ENCODE measurements at regions not wholly inside any gene's neighbourhood (a gene's known extent, or its start where the extent isn't known, plus 50 kb on each side); places are given as distances from the start of the nearest gene placed in this dataset.

DNA sequence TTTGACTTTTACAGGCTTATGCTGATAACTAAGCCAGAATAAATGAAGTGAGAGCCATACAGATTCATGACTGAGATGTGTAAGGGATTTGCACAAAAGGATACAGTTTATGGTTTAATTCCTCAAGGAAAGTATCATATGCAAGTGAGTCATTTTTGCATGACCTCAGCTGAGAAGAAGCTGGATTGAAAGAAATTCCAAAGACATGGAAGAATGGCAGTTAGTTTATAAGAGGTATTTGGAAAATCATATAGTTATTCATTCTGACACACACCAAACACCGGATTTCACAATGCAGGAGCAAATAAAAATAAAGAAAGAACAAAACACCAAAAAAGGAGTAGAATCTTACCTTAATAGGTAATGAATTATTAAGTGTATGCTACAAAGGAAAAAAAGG is 83.2 kb upstream of the RND3 start:
- no peak for DNase-seq

DNA sequence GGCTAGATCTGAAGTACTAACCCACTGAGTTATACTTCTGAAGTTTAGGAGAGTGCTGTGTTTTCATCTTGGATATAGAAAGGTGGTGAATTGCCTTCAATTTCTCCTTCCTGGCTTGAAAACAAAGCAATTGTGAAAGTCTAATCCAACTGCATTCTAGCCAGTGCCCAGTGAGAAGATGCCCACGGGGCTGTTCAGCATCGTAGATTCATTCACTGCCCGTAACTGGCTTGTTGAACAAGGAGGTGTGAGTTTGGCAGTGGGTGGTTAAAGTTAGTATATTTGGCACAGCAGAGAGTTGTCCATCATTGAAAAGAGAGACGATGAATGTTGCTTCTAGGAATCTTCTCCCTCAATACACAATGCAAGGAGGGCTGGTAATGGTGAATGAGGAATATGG is 82.3 kb upstream of the RND3 start:
- DNase-seq: no peak

DNA sequence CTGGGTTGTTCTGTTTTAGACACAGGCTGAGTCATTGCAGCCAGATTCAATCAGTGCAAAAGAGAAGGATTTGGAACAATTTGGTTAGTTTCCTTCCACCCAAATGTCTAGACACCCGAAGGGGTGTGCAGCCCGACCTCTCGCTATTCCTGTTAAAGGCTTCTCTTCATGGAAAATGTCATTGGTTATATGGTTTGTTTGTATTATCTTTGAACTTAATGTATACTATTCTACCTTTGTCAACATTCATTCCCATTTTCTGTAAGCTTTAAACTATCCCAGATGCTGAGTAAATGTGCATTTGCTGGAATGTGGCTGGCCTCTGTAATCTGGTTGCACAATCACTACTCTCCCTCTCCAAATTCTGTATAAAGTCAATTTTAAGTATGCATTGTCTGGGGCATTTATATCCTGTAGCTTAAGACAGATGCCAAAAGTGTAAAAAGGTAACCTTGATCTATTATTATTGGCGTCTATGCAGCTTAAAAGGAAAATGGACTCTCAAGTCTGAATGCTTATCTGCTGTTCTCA is 80.4 kb upstream of the RND3 start:
- DNase-seq: no peak

DNA sequence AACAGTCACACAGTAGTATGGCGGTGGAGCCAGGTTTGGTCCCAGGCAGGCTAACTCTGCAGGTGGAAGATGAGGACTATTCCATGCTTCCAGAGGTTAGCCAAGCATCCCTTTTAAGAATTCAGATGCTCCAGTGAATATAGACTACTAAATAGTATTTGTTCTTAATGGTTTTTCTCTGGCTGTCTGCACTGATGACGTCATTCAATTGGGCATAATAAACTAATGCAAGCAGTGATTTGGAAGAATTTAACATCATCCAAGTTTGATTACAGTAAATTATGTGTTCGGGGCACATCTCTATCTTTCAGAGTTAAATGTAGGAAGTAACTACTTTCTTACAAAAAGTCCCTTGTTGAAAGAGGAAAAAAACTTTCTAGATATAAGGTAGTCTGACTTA is 78.8 kb upstream of the RND3 start:
- DNase-seq: no peak

DNA sequence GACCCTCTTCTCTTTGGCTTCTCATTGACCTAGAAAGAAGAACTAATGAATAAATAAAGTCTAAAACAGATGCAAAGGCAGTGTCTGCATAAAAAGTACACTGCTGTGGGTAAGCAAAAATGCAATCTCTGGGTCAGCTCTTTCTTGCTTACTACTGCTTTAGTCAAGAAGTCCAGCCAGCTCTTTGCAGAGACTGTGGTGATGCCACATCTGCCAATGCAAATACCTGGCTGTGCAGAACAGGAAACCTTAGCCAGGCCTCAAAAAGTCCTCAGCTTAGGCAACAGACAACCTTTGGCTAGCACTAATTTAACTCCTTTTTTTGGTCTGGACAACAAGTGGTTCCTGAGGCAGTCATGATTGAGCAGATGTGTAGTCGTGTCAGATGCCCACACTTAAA is 73.6 kb upstream of the RND3 start:
- no peak for DNase-seq

DNA sequence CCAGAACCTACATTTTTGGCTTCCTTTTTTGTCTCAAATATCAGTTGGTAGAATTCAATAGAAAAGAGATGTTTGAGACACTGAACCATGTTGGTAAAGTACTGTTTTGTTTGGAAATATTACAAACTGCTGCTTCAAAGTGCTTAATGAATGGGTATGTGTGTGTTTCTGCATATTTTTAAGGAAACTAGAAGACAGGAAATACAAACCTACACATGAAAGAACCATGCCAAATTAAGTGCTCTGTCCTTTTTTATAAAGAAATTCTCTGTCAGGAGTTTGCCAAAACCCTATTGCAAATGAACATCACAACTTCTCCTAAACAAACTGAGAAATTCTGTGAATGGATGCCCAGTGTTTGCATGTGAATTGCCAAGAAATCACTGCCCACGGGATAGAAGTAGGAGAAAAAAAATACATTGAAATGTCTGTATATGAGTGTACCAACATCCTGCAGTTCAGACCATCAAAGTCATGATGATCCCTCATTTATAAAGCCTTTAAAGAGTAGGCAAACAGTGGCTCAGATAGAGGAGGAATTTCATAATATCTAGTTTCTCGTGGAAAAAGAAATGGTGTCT is 69.6 kb upstream of the RND3 start:
- DNase-seq: no peak

DNA sequence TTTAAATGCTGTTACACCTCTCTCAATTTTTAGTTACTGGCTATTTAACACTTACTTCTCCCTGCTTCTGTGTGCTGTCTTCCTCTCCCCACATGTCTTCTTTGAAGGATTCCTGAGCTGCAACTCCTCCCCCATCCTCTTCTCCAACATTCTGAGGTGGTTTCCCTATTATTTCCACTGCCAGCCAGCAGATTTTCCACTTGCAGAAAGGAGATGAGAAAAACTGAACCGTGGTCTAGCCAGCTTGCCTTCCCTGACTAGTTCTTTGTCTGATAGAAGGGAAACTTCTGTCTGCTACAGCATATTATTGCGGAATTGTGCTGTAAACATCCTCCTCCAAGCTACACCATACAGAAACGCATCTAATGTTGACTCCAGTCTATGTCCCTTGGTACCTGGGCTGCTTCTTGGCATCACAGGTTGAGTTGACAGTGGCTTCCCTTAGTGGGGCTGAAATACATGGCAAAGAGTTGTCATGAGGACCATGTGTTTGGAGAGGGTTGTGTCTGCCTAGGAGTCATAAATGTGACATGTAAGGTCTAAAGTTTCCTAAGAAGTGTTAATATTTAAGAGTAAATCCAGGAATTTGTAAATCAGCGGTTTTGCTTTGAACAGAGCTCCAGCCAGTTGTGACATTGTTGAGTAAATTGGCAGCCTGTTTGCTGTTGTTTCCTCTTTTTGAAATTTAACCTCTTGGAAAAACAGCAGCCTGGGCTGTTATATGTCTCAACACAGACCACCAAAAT is 68.3 kb upstream of the RND3 start:
- DNase-seq: no peak

DNA sequence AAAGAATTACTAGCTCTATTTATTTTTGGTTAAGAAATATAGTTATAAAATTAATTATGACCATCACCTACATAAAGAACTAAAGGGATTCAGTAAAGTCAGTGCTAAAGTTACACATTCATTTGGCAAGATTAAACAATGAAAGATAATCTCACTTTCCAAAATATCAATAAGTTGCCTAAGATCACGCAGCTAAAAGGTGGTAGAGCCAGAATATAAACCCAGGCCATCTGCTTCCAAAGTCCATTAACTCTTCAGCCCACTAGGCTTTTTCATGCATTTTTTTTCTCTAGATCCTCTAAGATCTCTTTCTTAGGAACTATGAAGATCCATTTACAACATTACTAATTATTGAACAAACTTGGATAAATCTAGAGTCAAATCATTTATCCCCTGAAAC is 66.6 kb upstream of the RND3 start:
- DNase-seq: no peak

DNA sequence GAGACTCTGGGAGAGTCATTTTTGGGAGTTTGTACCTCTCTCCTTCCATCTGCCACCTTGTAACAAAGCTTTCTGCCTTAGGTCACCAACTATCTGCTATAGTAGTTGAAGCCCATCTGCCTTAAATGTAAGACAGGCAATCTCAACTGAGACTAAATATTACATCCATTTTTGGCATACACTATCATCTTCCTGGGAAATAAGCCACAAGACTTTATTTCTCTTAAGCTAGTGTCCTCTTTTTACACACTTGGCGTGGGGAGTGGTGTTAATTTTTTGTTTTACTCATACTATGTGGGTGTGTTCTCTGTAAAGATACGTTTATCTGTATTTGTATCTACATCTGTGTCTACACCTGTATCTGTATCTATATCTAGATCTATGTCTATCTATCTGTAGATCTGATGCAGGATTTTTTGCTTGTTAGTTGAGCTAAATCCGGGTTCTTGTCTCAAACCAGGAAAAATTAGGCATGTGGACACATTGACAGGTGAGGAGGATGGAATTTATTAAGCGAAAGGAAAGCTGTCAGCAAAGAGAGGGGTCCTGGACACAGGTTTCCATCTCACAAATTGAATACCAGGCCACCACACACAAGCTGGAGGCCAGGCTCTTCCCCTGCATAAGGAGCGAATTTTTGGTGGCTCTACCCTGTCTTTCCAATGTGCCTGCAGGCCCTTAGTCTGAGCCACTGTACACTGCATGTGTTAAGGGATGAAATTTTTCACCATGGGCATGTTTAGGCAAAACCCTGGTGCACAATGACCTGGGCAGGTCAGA is 64.8 kb upstream of the RND3 start:
- no peak for DNase-seq

DNA sequence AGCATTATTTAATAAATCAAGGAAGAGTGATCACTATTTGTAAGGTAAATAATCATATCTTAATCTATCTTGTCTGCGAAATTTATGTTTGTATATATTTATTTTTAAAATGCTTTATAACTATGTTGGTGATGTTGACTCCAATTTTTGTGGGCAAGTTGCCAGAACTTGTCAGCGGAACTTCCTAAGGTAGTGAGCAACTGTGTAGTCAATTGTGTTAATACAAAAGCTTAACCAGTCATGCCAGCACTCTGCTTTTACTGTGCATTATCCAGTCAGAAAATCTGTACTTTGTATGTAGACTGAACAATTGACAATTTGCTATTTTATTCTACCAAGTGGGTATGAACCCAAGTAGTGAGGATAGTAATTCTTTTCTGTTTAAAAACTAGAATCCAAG is 61.9 kb upstream of the RND3 start:
- no peak for DNase-seq

DNA sequence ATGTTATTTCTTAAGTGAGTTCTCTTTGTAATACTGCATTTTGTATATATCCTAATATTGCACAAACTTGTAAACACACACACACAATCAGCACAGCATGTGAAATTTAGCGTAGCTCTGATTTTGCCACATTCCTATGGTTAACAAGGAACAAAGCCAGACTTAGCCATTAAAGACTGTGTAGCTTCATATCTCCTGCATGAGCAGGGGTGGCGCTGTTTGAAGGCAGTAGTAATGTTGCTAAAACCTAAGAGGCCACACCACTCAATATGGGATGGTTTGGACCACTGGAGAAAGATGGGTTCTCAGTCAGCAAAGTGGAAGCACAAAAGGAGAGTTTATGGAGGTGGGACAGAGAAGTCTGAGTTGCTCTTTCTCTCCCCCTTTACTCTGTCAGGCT is 61.1 kb upstream of the RND3 start:
- DNase-seq: no peak

DNA sequence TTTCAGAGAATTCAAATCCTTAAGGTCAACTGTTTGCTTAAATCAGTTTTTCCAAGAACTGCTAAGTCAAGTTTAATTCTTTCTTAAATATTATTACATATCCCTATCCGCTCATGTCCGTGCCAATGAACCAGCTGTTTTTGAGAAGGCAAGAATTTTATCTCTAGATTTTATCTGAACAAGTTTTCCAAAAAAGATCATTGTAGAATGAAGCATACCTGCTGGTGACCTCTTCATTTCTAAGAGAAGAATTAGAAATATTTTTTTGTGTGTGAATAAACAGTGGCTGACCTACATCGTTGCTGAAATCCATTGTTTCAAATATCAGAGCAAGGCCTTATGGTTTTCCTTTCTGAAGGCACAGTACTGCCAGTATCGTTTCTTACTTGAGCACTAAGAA is 58.4 kb upstream of the RND3 start:
- DNase-seq: no peak

DNA sequence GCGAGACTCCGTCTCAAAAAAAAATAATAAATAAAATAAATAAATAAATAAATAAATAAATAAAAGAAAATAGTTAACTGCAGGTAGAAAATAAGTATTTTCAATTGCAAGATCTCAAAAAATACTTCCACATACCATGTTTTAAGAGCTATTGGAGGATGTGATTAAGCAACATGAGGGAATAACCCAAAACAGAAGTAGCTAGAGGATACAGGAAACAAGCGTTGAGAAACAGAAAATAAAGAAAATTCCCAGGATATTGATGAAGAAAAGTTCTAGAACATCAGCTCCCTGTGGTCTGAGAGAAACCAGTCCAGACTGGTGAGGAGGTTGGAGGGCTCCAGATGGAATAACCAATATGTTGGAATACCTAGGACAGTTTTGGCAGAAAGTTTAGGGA is 57.3 kb upstream of the RND3 start:
- DNase-seq: no peak

DNA sequence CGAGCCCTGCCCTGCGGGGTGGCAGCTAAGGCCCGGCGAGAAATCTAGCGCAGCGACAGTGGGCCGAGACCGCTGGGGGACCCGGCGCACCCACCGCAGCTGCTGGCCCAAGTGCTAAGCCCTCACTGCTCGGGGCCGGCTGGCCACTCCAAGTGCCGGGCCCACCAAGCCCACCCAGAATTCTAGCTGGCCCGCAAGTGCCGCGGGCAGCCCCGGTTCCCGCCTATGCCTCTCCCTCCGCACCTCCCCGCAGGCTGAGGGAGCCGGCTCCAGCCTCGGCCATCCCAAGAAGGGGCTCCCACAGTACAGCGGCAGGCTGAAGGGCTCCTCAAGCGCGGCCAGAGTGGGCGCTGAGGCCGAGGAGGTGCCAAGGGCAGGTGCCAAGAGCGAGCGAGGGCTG is 55.2 kb upstream of the RND3 start:
- DNase-seq: no peak

DNA sequence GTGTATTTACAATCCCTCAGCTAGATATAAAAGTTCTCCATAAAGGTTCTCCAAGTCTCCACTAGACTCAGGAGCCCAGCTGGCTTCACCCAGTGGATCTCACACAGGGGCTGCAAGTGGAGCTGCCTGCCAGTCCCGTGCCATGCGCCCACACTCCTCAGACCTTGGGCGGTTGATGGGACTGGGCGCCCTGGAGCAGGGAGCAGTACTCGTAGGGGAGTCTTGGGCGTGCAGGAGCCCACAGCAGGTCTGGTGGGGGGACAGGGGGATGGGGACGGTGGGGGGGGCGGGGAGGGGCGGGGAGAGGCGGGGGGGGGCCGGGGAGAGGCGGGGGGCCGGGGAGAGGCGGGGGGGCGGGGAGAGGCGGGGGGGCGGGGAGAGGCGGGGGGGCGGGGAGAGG is 54.7 kb upstream of the RND3 start:
- no peak for DNase-seq

DNA sequence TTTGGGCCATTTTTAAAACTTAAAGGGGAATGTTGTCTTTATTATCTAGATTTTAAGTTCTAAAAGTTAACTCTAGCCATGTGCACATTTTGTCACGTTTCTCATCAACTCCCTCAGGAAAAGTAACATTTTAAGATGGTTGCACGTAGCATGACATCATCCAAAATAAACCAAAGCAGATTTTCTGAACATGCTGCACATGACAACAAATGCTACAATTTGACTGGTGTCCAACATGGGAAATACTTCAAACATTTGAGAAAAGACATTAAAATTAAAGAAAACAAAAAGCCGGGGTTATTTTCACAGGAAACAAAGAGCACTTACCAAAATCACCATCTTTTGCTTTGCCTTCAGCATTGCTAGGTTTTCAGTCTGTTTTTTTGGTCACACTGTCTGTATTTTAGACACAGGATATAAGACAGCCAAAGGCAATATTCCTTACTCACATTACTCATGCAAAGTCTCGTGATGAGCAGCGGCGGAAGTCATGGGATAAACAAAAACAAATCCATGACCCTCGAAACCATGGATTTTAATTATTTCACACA is 51.3 kb upstream of the RND3 start:
- no peak for DNase-seq
